ENCODE measurements at regions not wholly inside any gene's neighbourhood (a gene's known extent, or its start where the extent isn't known, plus 50 kb on each side); places are given as distances from the start of the nearest gene placed in this dataset.

- no peak for DNase-seq (ENCODE audit: low read depth in 2 of 2)
Observed at GRCh38 chr18:73646196-73646595, 501.4 kb downstream of the FBXO15 start.

GRCh38 chr18:73645160-73645715, 502.4 kb downstream of the FBXO15 start:
- DNase-seq (ENCODE audit: low read depth in 2 of 2) = no peak

- DNase-seq (ENCODE audit: low read depth in 2 of 2) = no peak
Observed at GRCh38 chr18:73639788-73640187, 507.8 kb downstream of the FBXO15 start.

GRCh38 chr18:73638709-73639108, 508.9 kb downstream of the FBXO15 start:
- no peak for DNase-seq (ENCODE audit: low read depth in 2 of 2)

GRCh38 chr18:73636355-73636754, 511.3 kb downstream of the FBXO15 start:
- DNase-seq (ENCODE audit: low read depth in 2 of 2) = no peak

GRCh38 chr18:73626859-73627258, 520.8 kb downstream of the FBXO15 start:
- no peak for DNase-seq (ENCODE audit: low read depth in 2 of 2)

GRCh38 chr18:73626221-73626620, 521.4 kb downstream of the FBXO15 start:
- no peak for DNase-seq (ENCODE audit: low read depth in 2 of 2)

- DNase-seq (ENCODE audit: low read depth in 2 of 2) = no peak
Observed at GRCh38 chr18:73621091-73621490, 526.5 kb downstream of the FBXO15 start.

- no peak for DNase-seq (ENCODE audit: low read depth in 2 of 2)
Observed at GRCh38 chr18:73617981-73618380, 529.7 kb downstream of the FBXO15 start.

GRCh38 chr18:73615506-73615905, 532.1 kb downstream of the FBXO15 start:
- DNase-seq (ENCODE audit: low read depth in 2 of 2) = no peak

- no peak for DNase-seq (ENCODE audit: low read depth in 2 of 2)
Observed at GRCh38 chr18:73614812-73615211, 532.8 kb downstream of the FBXO15 start.

GRCh38 chr18:73613706-73614340, 533.8 kb downstream of the FBXO15 start:
- no peak for DNase-seq (ENCODE audit: low read depth in 2 of 2)

- no peak for DNase-seq (ENCODE audit: low read depth in 2 of 2)
Observed at GRCh38 chr18:73597832-73598615, 549.6 kb downstream of the FBXO15 start.

- DNase-seq (ENCODE audit: low read depth in 2 of 2) = no peak
Observed at GRCh38 chr18:73594749-73595148, 552.9 kb downstream of the FBXO15 start.

GRCh38 chr18:73593207-73593606, 554.4 kb downstream of the FBXO15 start:
- no peak for DNase-seq (ENCODE audit: low read depth in 2 of 2)

- no peak for DNase-seq (ENCODE audit: low read depth in 2 of 2)
Observed at GRCh38 chr18:73590950-73591349, 556.7 kb downstream of the FBXO15 start.

- DNase-seq (ENCODE audit: low read depth in 2 of 2) = no peak
Observed at GRCh38 chr18:73579698-73580097, 567.9 kb downstream of the FBXO15 start.

- DNase-seq (ENCODE audit: low read depth in 2 of 2) = no peak
Observed at GRCh38 chr18:73577365-73577764, 570.3 kb downstream of the FBXO15 start.

GRCh38 chr18:73563901-73564472, 583.6 kb downstream of the FBXO15 start:
- DNase-seq (ENCODE audit: low read depth in 2 of 2) = no peak

- no peak for DNase-seq (ENCODE audit: low read depth in 2 of 2)
Observed at GRCh38 chr18:73563345-73563744, 584.3 kb downstream of the FBXO15 start.

GRCh38 chr18:73556904-73557303, 590.7 kb downstream of the FBXO15 start:
- no peak for DNase-seq (ENCODE audit: low read depth in 2 of 2)

- no peak for DNase-seq (ENCODE audit: low read depth in 2 of 2)
Observed at GRCh38 chr18:73552171-73552570, 595.5 kb downstream of the FBXO15 start.

GRCh38 chr18:73551211-73551610, 596.4 kb downstream of the FBXO15 start:
- no peak for DNase-seq (ENCODE audit: low read depth in 2 of 2)

Data from stimulated activated CD8-positive, alpha-beta memory T cell treated with anti-CD3 and anti-CD28 coated beads, Interleukin-15, amount 100 ng/mL, for 48 hours (primary cell).